A549 (cell line): ENCODE measurements at regions not wholly inside any gene's neighbourhood (a gene's known extent, or its start where the extent isn't known, plus 50 kb on each side); places are given as distances from the start of the nearest gene placed in this dataset.

Source experiments
- ATAC-seq, 2 experiments: fragments of 200-7000 bp in 1 of 2; fragments of >200 bp in 1 of 2; cut with Nextera tagmentation in 1 of 2; cut with Tn5 transposase in 1 of 2; 3 replicates each; pipeline versions ENCODE4 v1.8.0 to v1.9.1; 2018 to 2020; ENCODE audit warnings: mild to moderate bottlenecking in 1 of 2, moderate library complexity in 1 of 2
- CTCF ChIA-PET: fragments of 300-600 bp; sonication (Branson Sonifier 250); formaldehyde crosslinking; extraction: SDS; loops from one replicate; lab custom pipeline; 2021; ENCODE audit warnings: antibody characterized with exemption, inconsistent platforms; lab: Yijun Ruan, JAX
- POLR2A ChIA-PET: fragments of 350-600 bp; formaldehyde crosslinking; extraction: SDS; loops from one replicate; lab custom pipeline; 2021; ENCODE audit warnings: antibody characterized with exemption, inconsistent platforms; lab: Yijun Ruan, JAX
- DNase-seq, 2 experiments: peaks; one replicate each; pipeline versions ENCODE4 v3.0.0 to v3.0.0-alpha.2; 2011 to 2016; ENCODE audit warnings: low read depth in 1 of 2, low spot score in 1 of 2
- FAIRE-seq: peaks from 2 replicates; lab custom pipeline; 2011; peaks lifted over from hg19 to GRCh38; lab: Jason Lieb, UNC
- H3K27ac ChIP-seq, 2 experiments: fragments of >200 bp; sonication (Bioruptor Twin); formaldehyde crosslinking; 3 replicates each; pipeline ENCODE4 v1.5.1; 2016 to 2017
- H3K4me1 ChIP-seq: fragments of >200 bp; sonication (Bioruptor Twin); formaldehyde crosslinking; 3 replicates; pipeline ENCODE4 v1.6.1; 2016
- H3K4me2 ChIP-seq: fragments of >200 bp; sonication (Bioruptor Twin); formaldehyde crosslinking; 3 replicates; pipeline ENCODE4 v1.6.1; 2016
- H3K4me3 ChIP-seq: fragments of >200 bp; sonication (Bioruptor Twin); formaldehyde crosslinking; 3 replicates; pipeline ENCODE4 v1.5.1; 2016
- H3K9me3 ChIP-seq: fragments of >200 bp; sonication (Bioruptor Twin); formaldehyde crosslinking; 3 replicates; pipeline ENCODE4 v1.6.1; 2016
- ATOH8 ChIP-seq: fragments of 250-450 bp; sonication (Bioruptor Pico); IDR thresholded peaks from 2 replicates; pipeline ENCODE4 v1.5.0; 2020; ENCODE audit warnings: low read depth, mild to moderate bottlenecking, moderate library complexity
- ELK1 ChIP-seq: fragments of 150-350 bp; IDR thresholded peaks from 2 replicates; pipeline ENCODE4 v1.6.1; 2014; ENCODE audit warnings: low read depth, mild to moderate bottlenecking, low read length
- FOSL2 ChIP-seq, 2 experiments: fragments of 450-650 bp in 1 of 2; fragments of >200 bp in 1 of 2; sonication (Bioruptor Twin) in 1 of 2; formaldehyde crosslinking; IDR thresholded peaks; 2 replicates each; pipeline versions ENCODE4 v1.5.0 to v1.6.1; 2016 to 2020; ENCODE audit warnings: mild to moderate bottlenecking in 1 of 2, moderate library complexity in 1 of 2
- GATA3 ChIP-seq: IDR thresholded peaks from 2 replicates; pipeline ENCODE4 v1.6.1; 2012; ENCODE audit warnings: borderline replicate concordance
- HDAC2 ChIP-seq: fragments of 200-600 bp; sonication (generic); IDR thresholded peaks from 2 replicates; pipeline ENCODE4 v1.6.1; 2016
- HOXA7 ChIP-seq: fragments of 250-450 bp; sonication (Bioruptor Pico); IDR thresholded peaks from 2 replicates; pipeline ENCODE4 v1.5.0; 2020; ENCODE audit warnings: mild to moderate bottlenecking, moderate library complexity
- MAFK ChIP-seq: fragments of 450-650 bp; IDR thresholded peaks from 2 replicates; pipeline ENCODE4 v1.6.1; 2014; ENCODE audit not compliant: partially characterized antibody
- MAZ ChIP-seq: fragments of 150-350 bp; IDR thresholded peaks from 2 replicates; pipeline ENCODE4 v1.6.1; 2014; ENCODE audit warnings: antibody characterized with exemption, low read depth, low read length, borderline replicate concordance
- NPAS2 ChIP-seq: fragments of 250-450 bp; sonication (Bioruptor Pico); IDR thresholded peaks from 2 replicates; pipeline ENCODE4 v1.8.0; 2022; ENCODE audit warnings: mild to moderate bottlenecking, moderate library complexity, borderline replicate concordance
- PHF8 ChIP-seq: fragments of 200-600 bp; sonication (generic); IDR thresholded peaks from 2 replicates; pipeline ENCODE4 v1.6.1; 2016; ENCODE audit warnings: low read depth, mild to moderate bottlenecking, antibody characterized with exemption, moderate library complexity, borderline replicate concordance
- RCOR1 ChIP-seq: fragments of 150-350 bp; IDR thresholded peaks from 2 replicates; pipeline ENCODE4 v1.6.1; 2014; ENCODE audit warnings: antibody characterized with exemption, low read length, low read depth
- SREBF2 ChIP-seq: fragments of 450-650 bp; IDR thresholded peaks from 2 replicates; pipeline ENCODE4 v1.6.1; 2014; ENCODE audit warnings: mild to moderate bottlenecking, moderate library complexity
- TP53 ChIP-seq: fragments of 250-450 bp; sonication (Bioruptor Pico); IDR thresholded peaks from 2 replicates; pipeline ENCODE4 v1.5.0; 2021; ENCODE audit warnings: mild to moderate bottlenecking, moderate library complexity
- USF2 ChIP-seq: fragments of 450-650 bp; IDR thresholded peaks from 2 replicates; pipeline ENCODE4 v1.6.1; 2014; ENCODE audit warnings: antibody characterized with exemption
- WGBS: methylation state at CpG from one replicate; pipeline ENCODE4 v1.1.6; 2017; ENCODE audit errors: missing lambda C conversion rate; 5-methylcytosine and 5-hydroxymethylcytosine counted together
- TF ChIP-seq, protein P1 (sequence below): fragments of 200-600 bp; sonication (generic); IDR thresholded peaks from 2 replicates; pipeline ENCODE4 v1.6.1; 2016; ENCODE audit warnings: antibody characterized with exemption, mild to moderate bottlenecking, moderate library complexity

DNA sequence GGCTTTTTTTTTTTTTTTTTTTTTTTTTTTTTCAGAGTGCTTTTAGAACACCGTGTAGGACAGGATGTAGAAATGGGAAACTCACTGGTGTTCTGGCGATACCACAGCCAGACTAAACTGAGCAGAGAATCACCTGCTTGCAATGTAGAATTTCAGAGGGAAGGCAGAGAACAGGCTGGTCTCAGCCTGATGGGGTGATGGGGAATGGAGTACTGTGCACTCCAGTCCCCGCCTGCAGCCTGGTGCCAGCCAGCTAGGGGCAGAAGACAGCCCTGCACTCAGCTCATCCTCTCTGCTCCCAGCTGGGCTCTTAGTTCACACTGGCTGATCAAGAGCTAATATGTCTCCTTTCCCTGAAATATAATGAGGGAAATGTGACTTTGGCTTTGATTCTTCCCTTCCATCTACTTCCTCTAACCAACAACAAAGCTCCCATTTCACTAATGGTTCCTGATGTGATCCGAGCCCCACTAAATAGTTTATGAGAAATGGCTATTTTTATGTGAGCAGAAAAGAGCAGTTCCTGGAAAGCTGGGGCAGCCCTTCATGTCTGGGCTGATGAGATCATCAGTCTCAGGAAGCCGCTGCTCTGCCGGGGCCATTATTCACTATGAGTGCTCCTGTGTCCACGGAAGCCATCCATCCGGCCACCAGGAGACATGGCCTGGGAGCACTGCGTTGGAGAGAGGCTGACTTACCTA, 209.7 kb downstream of the GADD45G start:
- peak; percentile 42 to 64; a peak in 3 of 6 replicates for ATAC-seq

GRCh38 chr9:89815061-89815902, 210.5 kb downstream of the GADD45G start:
- no peaks in the 10 kb centered on the region for H3K9me3 ChIP-seq
- ChIA-PET CTCF (interaction anchor here (1.1 kb wide), 1 partner anchor 8 kb away, joined by 3 read pairs; no protein-coding TSS in a partner anchor), POLR2A (no interaction called here)
- TF ChIP-seq RCOR1 (no peak), NPAS2 (CRISPR knock-in tag) (no peak), PHF8 (no peak), GATA3 (no peak), SREBF2 (no peak), HOXA7 (CRISPR knock-in tag) (no peak), MAFK (no peak), FOSL2 (IDR thresholded peaks at IDR 0.05) (no peak), FOSL2 (CRISPR knock-in tag; IDR thresholded peaks at IDR 0.05) (no peak), ATOH8 (CRISPR knock-in tag) (no peak), HDAC2 (no peak)
- TF ChIP-seq, protein P1, sequence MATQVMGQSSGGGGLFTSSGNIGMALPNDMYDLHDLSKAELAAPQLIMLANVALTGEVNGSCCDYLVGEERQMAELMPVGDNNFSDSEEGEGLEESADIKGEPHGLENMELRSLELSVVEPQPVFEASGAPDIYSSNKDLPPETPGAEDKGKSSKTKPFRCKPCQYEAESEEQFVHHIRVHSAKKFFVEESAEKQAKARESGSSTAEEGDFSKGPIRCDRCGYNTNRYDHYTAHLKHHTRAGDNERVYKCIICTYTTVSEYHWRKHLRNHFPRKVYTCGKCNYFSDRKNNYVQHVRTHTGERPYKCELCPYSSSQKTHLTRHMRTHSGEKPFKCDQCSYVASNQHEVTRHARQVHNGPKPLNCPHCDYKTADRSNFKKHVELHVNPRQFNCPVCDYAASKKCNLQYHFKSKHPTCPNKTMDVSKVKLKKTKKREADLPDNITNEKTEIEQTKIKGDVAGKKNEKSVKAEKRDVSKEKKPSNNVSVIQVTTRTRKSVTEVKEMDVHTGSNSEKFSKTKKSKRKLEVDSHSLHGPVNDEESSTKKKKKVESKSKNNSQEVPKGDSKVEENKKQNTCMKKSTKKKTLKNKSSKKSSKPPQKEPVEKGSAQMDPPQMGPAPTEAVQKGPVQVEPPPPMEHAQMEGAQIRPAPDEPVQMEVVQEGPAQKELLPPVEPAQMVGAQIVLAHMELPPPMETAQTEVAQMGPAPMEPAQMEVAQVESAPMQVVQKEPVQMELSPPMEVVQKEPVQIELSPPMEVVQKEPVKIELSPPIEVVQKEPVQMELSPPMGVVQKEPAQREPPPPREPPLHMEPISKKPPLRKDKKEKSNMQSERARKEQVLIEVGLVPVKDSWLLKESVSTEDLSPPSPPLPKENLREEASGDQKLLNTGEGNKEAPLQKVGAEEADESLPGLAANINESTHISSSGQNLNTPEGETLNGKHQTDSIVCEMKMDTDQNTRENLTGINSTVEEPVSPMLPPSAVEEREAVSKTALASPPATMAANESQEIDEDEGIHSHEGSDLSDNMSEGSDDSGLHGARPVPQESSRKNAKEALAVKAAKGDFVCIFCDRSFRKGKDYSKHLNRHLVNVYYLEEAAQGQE = no peak
- no peak overlapping the region for H3K4me3 ChIP-seq
- WGBS = 38% methylated on average over 9 of the region's 9 CpGs
- DNase-seq (no peak), ATAC-seq (no peak), FAIRE-seq (no peak)
- H3K4me2 ChIP-seq = no peak overlapping the region
- H3K27ac ChIP-seq = no peak overlapping the region
- no peaks in the 10 kb centered on the region for H3K4me1 ChIP-seq

More for the DNA sequence above, 209.7 kb downstream of the GADD45G start:
- no peak for FAIRE-seq
- H3K4me1 ChIP-seq = no peaks in the 10 kb centered on the region
- no peak overlapping the region for H3K4me3 ChIP-seq
- ChIA-PET POLR2A (no interaction called here), CTCF (no interaction called here)
- no peak overlapping the region for H3K4me2 ChIP-seq
- 49% methylated on average over 9 of the region's 9 CpGs for WGBS
- no peak for DNase-seq
- H3K9me3 ChIP-seq = no peaks in the 10 kb centered on the region
- no peak for TF ChIP-seq USF2
- no peak for TF ChIP-seq ELK1
- TF ChIP-seq SREBF2 = no peak
- no peak for TF ChIP-seq RCOR1
- no peak for TF ChIP-seq MAZ
- TF ChIP-seq TP53 (CRISPR knock-in tag) = no peak
- TF ChIP-seq GATA3 = no peak
- no peak overlapping the region for H3K27ac ChIP-seq
